ENCODE measurements at regions not wholly inside any gene's neighbourhood (a gene's known extent, or its start where the extent isn't known, plus 50 kb on each side); places are given as distances from the start of the nearest gene placed in this dataset.

- Mint-ChIP-seq H3K36me3 (ENCODE audit: low read depth) (no peaks in the 10 kb centered on the region), H3K4me1 (no peaks in the 10 kb centered on the region), H3K27ac (no peak overlapping the region), H3K27me3 (no peaks in the 10 kb centered on the region), H3K4me3 (no peak overlapping the region), H3K9me3 (no peaks in the 10 kb centered on the region)
- POLR2A ChIA-PET = no interaction called here
- DNase-seq = no peak
- CTCF ChIA-PET = no interaction called here
These were observed 73.2 kb downstream of the GPR37 start for GRCh38 chr7:124692425-124692824.

- no peaks in the 10 kb centered on the region for H3K36me3 Mint-ChIP-seq (ENCODE audit: low read depth)
These were observed 74.8 kb downstream of the GPR37 start for GRCh38 chr7:124690840-124691239.

GRCh38 chr7:124689931-124690330 is 75.7 kb downstream of the GPR37 start:
- no peaks in the 10 kb centered on the region for H3K9me3 Mint-ChIP-seq
- ChIA-PET POLR2A (no interaction called here), CTCF (interaction anchor here (1.4 kb wide), 1 partner anchor 23 kb away, joined by 3 read pairs; no protein-coding TSS in a partner anchor)
- H3K27ac Mint-ChIP-seq = no peak overlapping the region
- no peaks in the 10 kb centered on the region for H3K36me3 Mint-ChIP-seq (ENCODE audit: low read depth)
- no peaks in the 10 kb centered on the region for H3K4me1 Mint-ChIP-seq
- H3K4me3 Mint-ChIP-seq = no peak overlapping the region
- no peak for DNase-seq
- H3K27me3 Mint-ChIP-seq = no peaks in the 10 kb centered on the region

More at GRCh38 chr7:124690840-124691239, 74.8 kb downstream of the GPR37 start:
- H3K4me3 Mint-ChIP-seq = no peak overlapping the region
- POLR2A ChIA-PET = no interaction called here
- no peaks in the 10 kb centered on the region for H3K27me3 Mint-ChIP-seq
- no peaks in the 10 kb centered on the region for H3K9me3 Mint-ChIP-seq
- CTCF ChIA-PET = interaction anchor here (1.4 kb wide), 1 partner anchor 22 kb away, joined by 3 read pairs; no protein-coding TSS in a partner anchor
- DNase-seq = no peak
- no peaks in the 10 kb centered on the region for H3K4me1 Mint-ChIP-seq
- H3K27ac Mint-ChIP-seq = no peak overlapping the region

DNA sequence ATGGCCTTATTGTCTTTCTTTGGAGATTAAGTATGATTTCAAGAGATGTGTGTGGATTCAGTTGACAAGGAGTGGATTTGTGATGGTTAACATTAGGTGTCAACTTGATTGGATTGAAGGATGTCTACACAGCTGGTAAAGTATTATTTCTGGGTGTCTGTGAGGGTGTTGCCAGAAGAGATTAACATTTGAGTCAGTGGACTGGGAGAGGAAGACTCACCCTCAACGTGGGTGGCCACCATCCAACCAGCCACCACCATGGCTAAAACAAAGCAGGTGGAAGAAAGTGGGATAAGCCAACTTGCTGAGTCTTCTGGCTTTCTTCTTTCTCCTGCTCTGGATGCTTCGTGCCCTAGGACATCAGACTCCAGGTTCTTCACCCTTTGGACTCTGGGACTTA is 76.1 kb downstream of the GPR37 start:
- no peak overlapping the region for H3K4me3 Mint-ChIP-seq
- no peaks in the 10 kb centered on the region for H3K36me3 Mint-ChIP-seq (ENCODE audit: low read depth)
- no peaks in the 10 kb centered on the region for H3K9me3 Mint-ChIP-seq
- no peak for DNase-seq
- H3K4me1 Mint-ChIP-seq = no peaks in the 10 kb centered on the region
- H3K27me3 Mint-ChIP-seq = no peaks in the 10 kb centered on the region
- ChIA-PET CTCF (interaction anchor here (1.4 kb wide), 1 partner anchor 24 kb away, joined by 3 read pairs; no protein-coding TSS in a partner anchor), POLR2A (no interaction called here)
- H3K27ac Mint-ChIP-seq = no peak overlapping the region

- H3K36me3 Mint-ChIP-seq (ENCODE audit: low read depth) = no peaks in the 10 kb centered on the region
- POLR2A ChIA-PET = no interaction called here
- no peak overlapping the region for H3K4me3 Mint-ChIP-seq
- CTCF ChIA-PET = no interaction called here
- no peak overlapping the region for H3K27ac Mint-ChIP-seq
- H3K4me1 Mint-ChIP-seq = no peaks in the 10 kb centered on the region
- DNase-seq = no peak
- no peaks in the 10 kb centered on the region for H3K27me3 Mint-ChIP-seq
- no peaks in the 10 kb centered on the region for H3K9me3 Mint-ChIP-seq
These were observed 76.6 kb downstream of the GPR37 start for GRCh38 chr7:124688991-124689390.

- Mint-ChIP-seq H3K4me3 (no peak overlapping the region), H3K9me3 (no peaks in the 10 kb centered on the region), H3K27me3 (no peaks in the 10 kb centered on the region), H3K4me1 (no peaks in the 10 kb centered on the region), H3K36me3 (ENCODE audit: low read depth) (no peaks in the 10 kb centered on the region), H3K27ac (no peak overlapping the region)
- ChIA-PET CTCF (interaction anchor here (0.6 kb wide), 1 partner anchor 1170 kb away, joined by 4 read pairs; no protein-coding TSS in a partner anchor), POLR2A (no interaction called here)
- DNase-seq = no peak
These were observed 78.9 kb downstream of the GPR37 start for GRCh38 chr7:124686543-124687171.

GRCh38 chr7:124681946-124682345 is 83.6 kb downstream of the GPR37 start:
- H3K4me1 Mint-ChIP-seq = no peaks in the 10 kb centered on the region
- no peaks in the 10 kb centered on the region for H3K36me3 Mint-ChIP-seq (ENCODE audit: low read depth)
- ChIA-PET POLR2A (interaction anchor here (0.5 kb wide), 1 partner anchor 1047 kb away, joined by 3 read pairs; no protein-coding TSS in a partner anchor), CTCF (no interaction called here)
- no peak for DNase-seq
- H3K27ac Mint-ChIP-seq = no peak overlapping the region
- H3K27me3 Mint-ChIP-seq = no peaks in the 10 kb centered on the region
- no peaks in the 10 kb centered on the region for H3K9me3 Mint-ChIP-seq
- H3K4me3 Mint-ChIP-seq = no peak overlapping the region

- CTCF ChIA-PET = no interaction called here
- DNase-seq = no peak
- POLR2A ChIA-PET = no interaction called here
- Mint-ChIP-seq H3K9me3 (no peaks in the 10 kb centered on the region), H3K27ac (no peak overlapping the region), H3K4me1 (no peaks in the 10 kb centered on the region), H3K36me3 (ENCODE audit: low read depth) (no peaks in the 10 kb centered on the region), H3K4me3 (no peak overlapping the region), H3K27me3 (no peaks in the 10 kb centered on the region)
These were observed 85.3 kb downstream of the GPR37 start for GRCh38 chr7:124680304-124680703.

GRCh38 chr7:124679586-124680225 is 85.9 kb downstream of the GPR37 start:
- CTCF ChIA-PET = no interaction called here
- no peaks in the 10 kb centered on the region for H3K36me3 Mint-ChIP-seq (ENCODE audit: low read depth)
- H3K27me3 Mint-ChIP-seq = no peaks in the 10 kb centered on the region
- H3K4me3 Mint-ChIP-seq = no peak overlapping the region
- H3K9me3 Mint-ChIP-seq = no peaks in the 10 kb centered on the region
- POLR2A ChIA-PET = no interaction called here
- H3K4me1 Mint-ChIP-seq = no peaks in the 10 kb centered on the region
- no peak overlapping the region for H3K27ac Mint-ChIP-seq
- no peak for DNase-seq

- no peak overlapping the region for H3K4me3 Mint-ChIP-seq
- no peaks in the 10 kb centered on the region for H3K9me3 Mint-ChIP-seq
- no peak for DNase-seq
- POLR2A ChIA-PET = no interaction called here
- no peaks in the 10 kb centered on the region for H3K4me1 Mint-ChIP-seq
- no peaks in the 10 kb centered on the region for H3K36me3 Mint-ChIP-seq (ENCODE audit: low read depth)
- H3K27me3 Mint-ChIP-seq = no peaks in the 10 kb centered on the region
- H3K27ac Mint-ChIP-seq = no peak overlapping the region
- CTCF ChIA-PET = no interaction called here
These were observed 86.4 kb downstream of the GPR37 start for GRCh38 chr7:124679146-124679545.

GRCh38 chr7:124674451-124674850 is 91.1 kb downstream of the GPR37 start:
- Mint-ChIP-seq H3K27ac (no peak overlapping the region), H3K36me3 (ENCODE audit: low read depth) (no peaks in the 10 kb centered on the region), H3K27me3 (no peaks in the 10 kb centered on the region), H3K4me1 (no peaks in the 10 kb centered on the region), H3K9me3 (no peaks in the 10 kb centered on the region), H3K4me3 (no peak overlapping the region)
- ChIA-PET POLR2A (no interaction called here), CTCF (no interaction called here)
- DNase-seq = no peak

- Mint-ChIP-seq H3K27me3 (no peaks in the 10 kb centered on the region), H3K4me3 (no peak overlapping the region), H3K9me3 (no peaks in the 10 kb centered on the region), H3K36me3 (ENCODE audit: low read depth) (no peaks in the 10 kb centered on the region), H3K4me1 (no peaks in the 10 kb centered on the region), H3K27ac (no peak overlapping the region)
- no peak for DNase-seq
- CTCF ChIA-PET = no interaction called here
- POLR2A ChIA-PET = no interaction called here
These were observed 93.6 kb downstream of the GPR37 start for GRCh38 chr7:124672011-124672410.

GRCh38 chr7:124667312-124668153 is 98.1 kb downstream of the GPR37 start:
- no peak overlapping the region for H3K4me3 Mint-ChIP-seq
- ChIA-PET CTCF (no interaction called here), POLR2A (no interaction called here)
- no peaks in the 10 kb centered on the region for H3K36me3 Mint-ChIP-seq (ENCODE audit: low read depth)
- no peak overlapping the region for H3K27ac Mint-ChIP-seq
- no peaks in the 10 kb centered on the region for H3K9me3 Mint-ChIP-seq
- no peaks in the 10 kb centered on the region for H3K4me1 Mint-ChIP-seq
- DNase-seq = no peak
- H3K27me3 Mint-ChIP-seq = no peaks in the 10 kb centered on the region

All from activated CD4-positive, alpha-beta T cell treated with anti-CD3 and anti-CD28 coated beads, Interleukin-2, amount 10 ng/mL, durations not matched to agents 7 days and 5 days (primary cell).